Liver (tissue), 7 donors: ENCODE measurements at regions not wholly inside any gene's neighbourhood (a gene's known extent, or its start where the extent isn't known, plus 50 kb on each side); places are given as distances from the start of the nearest gene placed in this dataset.

Source experiments
- DNase-seq: peaks from one replicate; pipeline ENCODE4 v3.0.0-alpha.2; 2017; ENCODE audit warnings: low spot score
- H3K27ac ChIP-seq, 2 donors: one replicate each; pipeline ENCODE4 v1.7.0; 2013; ENCODE audit warnings: inconsistent platforms in 2 of 2, low read length in 2 of 2, control low read depth in 1 of 2, low read depth in 1 of 2, mild to moderate bottlenecking in 1 of 2
- H3K27me3 ChIP-seq, 4 donors: one replicate each; pipeline versions ENCODE4 v1.6.1 to v1.7.0; 2013; ENCODE audit warnings: low read length in 3 of 4, inconsistent platforms in 1 of 4, mild to moderate bottlenecking in 1 of 4, moderate library complexity in 1 of 4; ENCODE audit not compliant: control insufficient read depth in 4 of 4, insufficient read depth in 4 of 4
- H3K36me3 ChIP-seq, 4 donors: one replicate each; pipeline versions ENCODE4 v1.6.1 to v1.7.0; 2013; ENCODE audit warnings: low read length in 3 of 4, mild to moderate bottlenecking in 3 of 4, low read depth in 1 of 4, moderate library complexity in 1 of 4; ENCODE audit not compliant: control insufficient read depth in 4 of 4, insufficient read depth in 3 of 4
- H3K4me1 ChIP-seq, 4 donors: one replicate each; pipeline versions ENCODE4 v1.6.1 to v1.7.0; 2013; ENCODE audit warnings: low read length in 3 of 4, mild to moderate bottlenecking in 3 of 4, moderate library complexity in 1 of 4; ENCODE audit not compliant: control insufficient read depth in 4 of 4, insufficient read depth in 4 of 4
- H3K4me3 ChIP-seq, 3 donors: one replicate each; pipeline versions ENCODE4 v1.6.1 to v1.7.0; 2013; ENCODE audit warnings: low read length in 3 of 3, control low read depth in 1 of 3, low read depth in 1 of 3, mild to moderate bottlenecking in 1 of 3
- H3K9ac ChIP-seq, 2 donors: one replicate each; pipeline ENCODE4 v1.7.0; 2013; ENCODE audit warnings: low read length in 2 of 2, mild to moderate bottlenecking in 2 of 2, moderate library complexity in 2 of 2, control low read depth in 1 of 2, low read depth in 1 of 2
- H3K9me3 ChIP-seq, 4 donors: one replicate each; pipeline versions ENCODE4 v1.6.1 to v1.7.0; 2013; ENCODE audit warnings: low read length in 3 of 4; ENCODE audit not compliant: control insufficient read depth in 4 of 4
- EGR1 ChIP-seq, 2 donors: IDR thresholded peaks; 2 replicates each; pipeline ENCODE4 v1.6.1; 2016 to 2018; ENCODE audit warnings: antibody characterized with exemption in 2 of 2, low read depth in 2 of 2
- FOXA1 ChIP-seq: IDR thresholded peaks from 2 replicates; pipeline ENCODE4 v1.6.1; 2016; ENCODE audit warnings: antibody characterized with exemption
- FOXA2 ChIP-seq: IDR thresholded peaks from 2 replicates; pipeline ENCODE4 v1.6.1; 2016; ENCODE audit warnings: antibody characterized with exemption
- GABPA ChIP-seq, 2 donors: IDR thresholded peaks in 1 of 2; conservative IDR thresholded peaks in 1 of 2; 2 replicates each; pipeline ENCODE4 v1.6.1; 2016; ENCODE audit warnings: antibody characterized with exemption in 2 of 2, mild to moderate bottlenecking in 1 of 2, moderate library complexity in 1 of 2
- HNF4A ChIP-seq, 2 donors: conservative IDR thresholded peaks; 2 replicates each; pipeline ENCODE4 v1.6.1; 2016; ENCODE audit warnings: antibody characterized with exemption in 2 of 2, mild to moderate bottlenecking in 2 of 2
- HNF4G ChIP-seq: IDR thresholded peaks from 2 replicates; pipeline ENCODE4 v1.6.1; 2016; ENCODE audit warnings: antibody characterized with exemption
- NR2F2 ChIP-seq: IDR thresholded peaks from 2 replicates; pipeline ENCODE4 v1.6.1; 2016; ENCODE audit warnings: antibody characterized with exemption
- RAD21 ChIP-seq, 2 donors: IDR thresholded peaks; 2 replicates each; pipeline ENCODE4 v1.6.1; 2016; ENCODE audit warnings: antibody characterized with exemption in 2 of 2, mild to moderate bottlenecking in 2 of 2
- RXRA ChIP-seq, 2 donors: IDR thresholded peaks; 2 replicates each; pipeline ENCODE4 v1.6.1; 2017 to 2018; ENCODE audit warnings: antibody characterized with exemption in 2 of 2, mild to moderate bottlenecking in 1 of 2
- SP1 ChIP-seq: IDR thresholded peaks from 2 replicates; pipeline ENCODE4 v1.6.1; 2018; ENCODE audit warnings: antibody characterized with exemption, mild to moderate bottlenecking
- TAF1 ChIP-seq: conservative IDR thresholded peaks from 2 replicates; pipeline ENCODE4 v1.6.1; 2016; ENCODE audit warnings: antibody characterized with exemption, mild to moderate bottlenecking
- YY1 ChIP-seq: IDR thresholded peaks from 2 replicates; pipeline ENCODE4 v1.6.1; 2016; ENCODE audit warnings: antibody characterized with exemption, mild to moderate bottlenecking
- ZBTB33 ChIP-seq: IDR thresholded peaks from 2 replicates; pipeline ENCODE4 v1.6.1; 2016; ENCODE audit warnings: antibody characterized with exemption
- WGBS: extraction: QIAGEN DNeasy Blood & Tissue Kit; methylation state at CpG from one replicate; pipeline ENCODE4 v1.1.7; 2013; 5-methylcytosine and 5-hydroxymethylcytosine counted together
- TF ChIP-seq, protein P1 (sequence below): IDR thresholded peaks from 2 replicates; pipeline ENCODE4 v1.6.1; 2016; ENCODE audit warnings: antibody characterized with exemption
- donor health status: healthy.
- donor health status: healthy.
- donor health status: healthy.
- donor health status: healthy.

DNA sequence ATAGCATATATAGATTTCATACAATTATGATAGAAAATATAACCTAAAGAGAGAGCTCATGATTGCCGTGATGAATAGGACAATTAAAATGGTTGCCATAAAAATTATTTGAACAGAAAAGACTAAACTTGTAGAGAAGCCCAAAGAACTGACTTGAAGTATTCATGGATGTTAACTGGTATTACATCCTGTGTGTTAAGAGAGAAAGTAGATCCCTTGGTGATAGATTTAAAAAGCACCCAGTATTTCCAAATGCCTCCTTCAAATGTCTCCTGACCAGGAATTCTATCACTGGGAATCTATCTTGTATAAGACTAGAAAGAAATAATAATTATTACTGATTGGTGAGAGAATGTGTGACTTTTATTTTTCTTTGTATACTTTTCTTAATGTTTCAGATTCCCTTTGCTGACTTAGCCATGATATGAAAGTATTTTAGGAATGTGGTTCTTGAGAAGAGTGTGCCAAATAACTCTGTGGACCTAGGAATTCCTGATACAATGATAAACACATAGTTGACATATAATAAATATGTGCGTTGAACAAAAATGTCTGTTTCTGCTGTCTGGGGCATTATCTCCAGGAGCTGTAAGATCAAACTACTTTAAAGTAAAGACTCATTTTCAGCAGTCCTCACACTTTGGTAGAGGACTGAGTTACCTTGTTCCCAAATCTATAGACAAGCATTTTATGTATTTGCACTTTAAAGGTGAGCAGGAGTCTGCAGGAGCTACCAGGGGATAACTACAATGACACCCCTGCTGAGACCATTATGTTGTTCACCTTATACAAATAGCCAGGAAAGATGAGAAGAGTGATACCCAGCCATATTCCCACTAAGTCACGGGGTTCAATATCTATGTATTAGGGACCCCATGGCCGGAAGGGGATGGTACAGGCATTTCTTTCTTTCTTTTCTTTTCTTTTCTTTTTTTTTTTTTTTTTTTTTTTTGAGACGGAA is 211.1 kb upstream of the TLE4 start:
- H3K9ac ChIP-seq: no peak overlapping the region
- no peaks in the 10 kb centered on the region for H3K4me1 ChIP-seq
- DNase-seq: no peak
- no peak overlapping the region for H3K27ac ChIP-seq
- 52% methylated on average over 5 of the region's 5 CpGs for WGBS
- H3K36me3 ChIP-seq: no peaks in the 10 kb centered on the region
- no peaks in the 10 kb centered on the region for H3K9me3 ChIP-seq
- no peak overlapping the region for H3K4me3 ChIP-seq
- TF ChIP-seq RAD21 (IDR thresholded peaks at IDR 0.05) (no peak), NR2F2 (no peak), FOXA2 (no peak), FOXA1 (no peak)
- TF ChIP-seq, protein P1, sequence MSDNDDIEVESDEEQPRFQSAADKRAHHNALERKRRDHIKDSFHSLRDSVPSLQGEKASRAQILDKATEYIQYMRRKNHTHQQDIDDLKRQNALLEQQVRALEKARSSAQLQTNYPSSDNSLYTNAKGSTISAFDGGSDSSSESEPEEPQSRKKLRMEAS: no peak
- peaks cover 0 to 5% (median 0%) of the 10 kb centered on the region in 4 donors for H3K27me3 ChIP-seq

GRCh38 chr9:79362100-79363081 is 209.4 kb upstream of the TLE4 start:
- no peak for DNase-seq
- no peaks in the 10 kb centered on the region for H3K36me3 ChIP-seq
- H3K9me3 ChIP-seq: no peaks in the 10 kb centered on the region
- no peak overlapping the region for H3K9ac ChIP-seq
- H3K4me3 ChIP-seq: no peak overlapping the region
- 34% methylated on average over 9 of the region's 9 CpGs for WGBS
- H3K27ac ChIP-seq: no peak overlapping the region
- TF ChIP-seq HNF4A (conservative IDR thresholded peaks at IDR 0.05) (no peak), ZBTB33 (no peak), HNF4G (no peak), YY1 (no peak), FOXA2 (no peak), EGR1 (IDR thresholded peaks at IDR 0.05; ENCODE audit: low read depth in 2 of 2) (no peak), RAD21 (IDR thresholded peaks at IDR 0.05) (no peak), GABPA (IDR thresholded peaks at IDR 0.05 in 1 of 2, conservative IDR thresholded peaks at IDR 0.05 in 1 of 2) (no peak), NR2F2 (no peak), SP1 (no peak), RXRA (IDR thresholded peaks at IDR 0.05) (no peak)
- peaks cover 0 to 5% (median 0%) of the 10 kb centered on the region in 4 donors for H3K27me3 ChIP-seq
- H3K4me1 ChIP-seq: no peaks in the 10 kb centered on the region

GRCh38 chr9:79369676-79370075 is 202.1 kb upstream of the TLE4 start:
- WGBS: 89% methylated on average over 6 of the region's 6 CpGs
- H3K27ac ChIP-seq: no peak overlapping the region
- peaks cover 0 to 3% (median 0%) of the 10 kb centered on the region in 4 donors for H3K27me3 ChIP-seq
- TF ChIP-seq RXRA (IDR thresholded peaks at IDR 0.05) (no peak), TAF1 (no peak), GABPA (IDR thresholded peaks at IDR 0.05 in 1 of 2, conservative IDR thresholded peaks at IDR 0.05 in 1 of 2) (no peak)
- H3K4me1 ChIP-seq: no peaks in the 10 kb centered on the region
- no peaks in the 10 kb centered on the region for H3K9me3 ChIP-seq
- H3K4me3 ChIP-seq: no peak overlapping the region
- H3K9ac ChIP-seq: no peak overlapping the region
- no peaks in the 10 kb centered on the region for H3K36me3 ChIP-seq
- no peak for DNase-seq
